ENCODE measurements at regions not wholly inside any gene's neighbourhood (a gene's known extent, or its start where the extent isn't known, plus 50 kb on each side); places are given as distances from the start of the nearest gene placed in this dataset.

GRCh38 chr4:81769244-81769643, 297.5 kb upstream of the RASGEF1B start:
- H3K36me3 ChIP-seq (ENCODE audit: control insufficient read depth, insufficient read depth, low read length), result no peaks in the 10 kb centered on the region
- POLR2A ChIA-PET, result no interaction called here
- CTCF ChIA-PET, result no interaction called here
- no peaks in the 10 kb centered on the region for H3K27me3 ChIP-seq (ENCODE audit: control insufficient read depth, insufficient read depth, low read length)
- DNase-seq (ENCODE audit: low read depth), result no peak
- TF ChIP-seq CTCF (IDR thresholded peaks at IDR 0.05; ENCODE audit: insufficient read depth, low read depth, low read length), result no peak
- no peak overlapping the region for H3K4me3 ChIP-seq (ENCODE audit: low read depth, low read length)

GRCh38 chr4:81758574-81759264, 287.0 kb upstream of the RASGEF1B start:
- ChIA-PET CTCF (no interaction called here), POLR2A (no interaction called here)
- H3K27me3 ChIP-seq (ENCODE audit: control insufficient read depth, insufficient read depth, low read length), result no peaks in the 10 kb centered on the region
- H3K4me3 ChIP-seq (ENCODE audit: low read depth, low read length), result no peak overlapping the region
- no peak for TF ChIP-seq CTCF (IDR thresholded peaks at IDR 0.05; ENCODE audit: insufficient read depth, low read depth, low read length)
- DNase-seq (ENCODE audit: low read depth), result no peak
- no peaks in the 10 kb centered on the region for H3K36me3 ChIP-seq (ENCODE audit: control insufficient read depth, insufficient read depth, low read length)

- ChIA-PET POLR2A (no interaction called here), CTCF (no interaction called here)
- no peak overlapping the region for H3K4me3 ChIP-seq (ENCODE audit: low read depth, low read length)
- H3K36me3 ChIP-seq (ENCODE audit: control insufficient read depth, insufficient read depth, low read length), result no peaks in the 10 kb centered on the region
- no peak for TF ChIP-seq CTCF (IDR thresholded peaks at IDR 0.05; ENCODE audit: insufficient read depth, low read depth, low read length)
- H3K27me3 ChIP-seq (ENCODE audit: control insufficient read depth, insufficient read depth, low read length), result no peaks in the 10 kb centered on the region
- no peak for DNase-seq (ENCODE audit: low read depth)
Observed at GRCh38 chr4:81757691-81758090, 286.0 kb upstream of the RASGEF1B start.

GRCh38 chr4:81756973-81757372, 285.3 kb upstream of the RASGEF1B start:
- Histone ChIP-seq H3K4me3 (ENCODE audit: low read depth, low read length) (no peak overlapping the region), H3K27me3 (ENCODE audit: control insufficient read depth, insufficient read depth, low read length) (no peaks in the 10 kb centered on the region), H3K36me3 (ENCODE audit: control insufficient read depth, insufficient read depth, low read length) (no peaks in the 10 kb centered on the region)
- DNase-seq (ENCODE audit: low read depth), result no peak
- ChIA-PET POLR2A (no interaction called here), CTCF (no interaction called here)
- no peak for TF ChIP-seq CTCF (IDR thresholded peaks at IDR 0.05; ENCODE audit: insufficient read depth, low read depth, low read length)

GRCh38 chr4:81756042-81756441, 284.3 kb upstream of the RASGEF1B start:
- H3K27me3 ChIP-seq (ENCODE audit: control insufficient read depth, insufficient read depth, low read length), result no peaks in the 10 kb centered on the region
- no peak for TF ChIP-seq CTCF (IDR thresholded peaks at IDR 0.05; ENCODE audit: insufficient read depth, low read depth, low read length)
- ChIA-PET POLR2A (no interaction called here), CTCF (no interaction called here)
- no peak for DNase-seq (ENCODE audit: low read depth)
- H3K36me3 ChIP-seq (ENCODE audit: control insufficient read depth, insufficient read depth, low read length), result no peaks in the 10 kb centered on the region
- H3K4me3 ChIP-seq (ENCODE audit: low read depth, low read length), result no peak overlapping the region

All from BJ (cell line).